AG10803 (cell line): ENCODE measurements at regions not wholly inside any gene's neighbourhood (a gene's known extent, or its start where the extent isn't known, plus 50 kb on each side); places are given as distances from the start of the nearest gene placed in this dataset.
A peak's percentile ranks its signal among the peaks of the same experiment; 100 is the strongest.

ENCODE experiments used
- DNase-seq: peaks from one replicate; pipeline ENCODE4 v3.0.0; 2010; ENCODE audit warnings: low read depth
- H3K4me3 ChIP-seq: 2 replicates; pipeline ENCODE4 v1.5.1; 2011; ENCODE audit warnings: mild to moderate bottlenecking, low read length, control low read depth
- TF ChIP-seq, protein P1 (sequence below): conservative IDR thresholded peaks from 2 replicates; pipeline ENCODE4 v1.5.1; 2011; ENCODE audit warnings: mild to moderate bottlenecking, low read length, control low read depth, inconsistent platforms

DNA sequence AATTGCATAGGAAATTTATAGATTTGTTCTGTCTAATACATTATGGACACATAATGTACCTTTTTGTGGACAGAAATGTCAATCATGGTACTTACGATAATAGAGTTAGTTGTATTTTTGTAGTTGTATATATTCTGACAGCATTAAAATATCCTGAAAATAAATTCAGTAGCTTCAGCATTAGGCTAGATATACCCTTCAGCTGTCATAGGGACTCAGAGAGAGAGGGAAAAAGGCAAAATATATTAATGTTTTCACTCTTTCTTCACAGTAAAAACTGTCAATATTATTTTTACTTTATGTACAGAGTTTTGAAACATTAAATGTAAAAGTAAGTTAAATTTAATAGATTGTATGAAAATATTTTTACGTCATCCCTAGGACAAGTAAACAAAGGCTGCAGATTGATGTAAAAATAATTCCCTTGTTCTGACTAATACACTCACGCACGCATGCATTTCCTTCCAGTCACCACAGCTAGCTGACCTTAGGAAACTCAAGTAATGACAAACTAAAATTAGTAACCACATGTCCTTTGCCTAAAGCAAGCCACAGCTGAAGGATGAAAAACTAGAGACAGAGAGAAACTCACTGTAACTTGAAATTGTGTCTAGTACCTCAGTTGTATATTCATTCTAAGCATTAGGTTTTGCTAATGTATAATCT lies 104.7 kb upstream of the CARD18 start:
- DNase-seq, result peak; percentile 94
- TF ChIP-seq, protein P1, sequence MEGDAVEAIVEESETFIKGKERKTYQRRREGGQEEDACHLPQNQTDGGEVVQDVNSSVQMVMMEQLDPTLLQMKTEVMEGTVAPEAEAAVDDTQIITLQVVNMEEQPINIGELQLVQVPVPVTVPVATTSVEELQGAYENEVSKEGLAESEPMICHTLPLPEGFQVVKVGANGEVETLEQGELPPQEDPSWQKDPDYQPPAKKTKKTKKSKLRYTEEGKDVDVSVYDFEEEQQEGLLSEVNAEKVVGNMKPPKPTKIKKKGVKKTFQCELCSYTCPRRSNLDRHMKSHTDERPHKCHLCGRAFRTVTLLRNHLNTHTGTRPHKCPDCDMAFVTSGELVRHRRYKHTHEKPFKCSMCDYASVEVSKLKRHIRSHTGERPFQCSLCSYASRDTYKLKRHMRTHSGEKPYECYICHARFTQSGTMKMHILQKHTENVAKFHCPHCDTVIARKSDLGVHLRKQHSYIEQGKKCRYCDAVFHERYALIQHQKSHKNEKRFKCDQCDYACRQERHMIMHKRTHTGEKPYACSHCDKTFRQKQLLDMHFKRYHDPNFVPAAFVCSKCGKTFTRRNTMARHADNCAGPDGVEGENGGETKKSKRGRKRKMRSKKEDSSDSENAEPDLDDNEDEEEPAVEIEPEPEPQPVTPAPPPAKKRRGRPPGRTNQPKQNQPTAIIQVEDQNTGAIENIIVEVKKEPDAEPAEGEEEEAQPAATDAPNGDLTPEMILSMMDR, result no peak
- no peak overlapping the region for H3K4me3 ChIP-seq

DNA sequence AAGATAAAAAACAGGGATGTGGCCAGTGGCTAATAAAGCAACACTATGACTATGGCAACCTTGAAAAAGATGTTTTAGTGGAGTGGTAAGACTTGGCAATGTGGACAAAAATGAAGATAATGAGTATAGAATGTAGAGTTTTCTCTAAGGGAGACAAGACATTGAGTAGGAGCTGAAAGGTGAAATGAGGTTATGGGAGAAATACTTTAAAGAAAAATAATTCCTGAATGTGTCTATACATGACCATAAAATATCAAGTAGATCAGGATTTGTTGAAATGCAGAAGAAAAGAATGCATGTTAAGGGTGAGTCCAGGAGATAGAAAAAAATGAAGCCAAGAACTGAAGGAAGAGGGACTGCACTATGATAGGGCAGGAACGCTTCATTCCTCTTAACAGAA lies 101.6 kb upstream of the CARD18 start:
- TF ChIP-seq, protein P1, result no peak
- DNase-seq, result peak; percentile 20
- no peak overlapping the region for H3K4me3 ChIP-seq

DNA sequence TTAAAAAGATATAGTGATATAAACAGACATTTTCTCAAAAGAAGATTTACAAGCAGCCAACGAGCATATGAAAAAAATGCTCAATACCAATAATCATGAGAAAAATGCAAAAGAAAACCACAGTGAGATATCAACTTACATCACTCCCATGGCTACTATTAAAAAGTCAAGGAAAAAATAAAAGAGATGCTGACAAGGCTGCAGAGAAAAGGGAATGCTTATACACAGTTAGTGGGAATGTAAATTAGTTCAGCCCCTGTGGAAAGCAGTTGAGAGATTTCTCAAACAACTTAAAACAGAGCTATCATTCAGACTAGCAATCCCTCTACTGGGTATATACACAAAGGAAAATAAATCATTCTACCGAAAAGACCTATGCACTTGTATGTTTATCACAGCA lies 97.1 kb upstream of the CARD18 start:
- peak; percentile 64 for DNase-seq
- H3K4me3 ChIP-seq, result no peak overlapping the region
- TF ChIP-seq, protein P1, result no peak

- DNase-seq, result no peak
- no peak overlapping the region for H3K4me3 ChIP-seq
- TF ChIP-seq, protein P1, result no peak
Observed at GRCh38 chr11:105233285-105233684, 93.7 kb upstream of the CARD18 start.

GRCh38 chr11:105232021-105232420 lies 92.5 kb upstream of the CARD18 start:
- DNase-seq, result no peak
- no peak overlapping the region for H3K4me3 ChIP-seq
- TF ChIP-seq, protein P1, result no peak

DNA sequence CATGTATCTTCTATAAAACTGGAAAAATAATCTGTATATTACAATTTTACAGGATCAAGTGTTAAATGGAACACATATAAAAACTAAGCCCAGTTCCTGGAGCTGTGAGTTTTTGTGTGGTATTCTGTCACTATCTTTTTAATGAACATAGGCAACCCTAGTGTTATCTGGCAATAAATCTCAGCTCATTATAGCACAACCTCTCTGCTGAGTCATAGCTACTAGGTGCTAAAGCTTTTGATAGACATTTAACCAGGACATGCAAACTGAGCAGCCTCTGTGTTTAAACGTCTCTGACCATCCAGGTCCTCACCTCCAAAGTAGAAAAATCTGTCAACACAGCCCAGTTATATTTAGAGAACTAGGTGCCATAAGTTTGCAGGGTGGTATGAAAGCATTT lies 91.0 kb upstream of the CARD18 start:
- TF ChIP-seq, protein P1, result no peak
- DNase-seq, result no peak
- H3K4me3 ChIP-seq, result no peak overlapping the region

DNA sequence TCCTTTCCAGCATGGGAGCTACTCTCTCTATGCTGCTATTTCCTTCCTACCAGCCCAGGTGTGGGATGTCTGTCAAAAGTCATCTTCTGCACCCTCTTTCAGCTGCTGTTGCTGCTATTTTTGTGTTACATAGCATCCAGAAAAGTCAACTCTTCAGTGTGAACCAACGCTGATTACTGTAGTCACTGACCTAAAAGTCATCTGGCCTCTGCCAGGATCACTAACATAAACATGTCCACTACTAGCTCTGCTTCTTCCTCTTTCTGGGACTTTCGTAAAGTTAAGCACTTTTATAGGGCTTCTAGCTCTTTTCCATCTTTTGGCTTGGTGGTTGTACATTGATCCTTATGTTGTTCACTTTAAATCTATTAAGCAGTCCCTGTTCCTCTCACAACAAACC lies 90.2 kb upstream of the CARD18 start:
- DNase-seq, result no peak
- H3K4me3 ChIP-seq, result no peak overlapping the region
- TF ChIP-seq, protein P1, result no peak
